ENCODE measurements at regions not wholly inside any gene's neighbourhood (a gene's known extent, or its start where the extent isn't known, plus 50 kb on each side); places are given as distances from the start of the nearest gene placed in this dataset.

- no peak for TF ChIP-seq NR2F2 (IDR thresholded peaks at IDR 0.05)
- no peak for TF ChIP-seq RAD21 (IDR thresholded peaks at IDR 0.05)
- TF ChIP-seq, protein P1, sequence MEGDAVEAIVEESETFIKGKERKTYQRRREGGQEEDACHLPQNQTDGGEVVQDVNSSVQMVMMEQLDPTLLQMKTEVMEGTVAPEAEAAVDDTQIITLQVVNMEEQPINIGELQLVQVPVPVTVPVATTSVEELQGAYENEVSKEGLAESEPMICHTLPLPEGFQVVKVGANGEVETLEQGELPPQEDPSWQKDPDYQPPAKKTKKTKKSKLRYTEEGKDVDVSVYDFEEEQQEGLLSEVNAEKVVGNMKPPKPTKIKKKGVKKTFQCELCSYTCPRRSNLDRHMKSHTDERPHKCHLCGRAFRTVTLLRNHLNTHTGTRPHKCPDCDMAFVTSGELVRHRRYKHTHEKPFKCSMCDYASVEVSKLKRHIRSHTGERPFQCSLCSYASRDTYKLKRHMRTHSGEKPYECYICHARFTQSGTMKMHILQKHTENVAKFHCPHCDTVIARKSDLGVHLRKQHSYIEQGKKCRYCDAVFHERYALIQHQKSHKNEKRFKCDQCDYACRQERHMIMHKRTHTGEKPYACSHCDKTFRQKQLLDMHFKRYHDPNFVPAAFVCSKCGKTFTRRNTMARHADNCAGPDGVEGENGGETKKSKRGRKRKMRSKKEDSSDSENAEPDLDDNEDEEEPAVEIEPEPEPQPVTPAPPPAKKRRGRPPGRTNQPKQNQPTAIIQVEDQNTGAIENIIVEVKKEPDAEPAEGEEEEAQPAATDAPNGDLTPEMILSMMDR (IDR thresholded peaks at IDR 0.05; ENCODE audit: low read depth, low read length, missing input control): no peak
Observed at GRCh38 chr2:118714118-118714517, 133.3 kb downstream of the EN1 start (continued).

- H3K4me3 ChIP-seq (ENCODE audit: low read depth in 1 of 3, low read length in 3 of 3): no peak overlapping the region
- H3K27ac ChIP-seq (ENCODE audit: low read depth in 1 of 2, low read length in 2 of 2): no peak overlapping the region
- DNase-seq (ENCODE audit: low spot score): no peak
- H3K4me1 ChIP-seq (ENCODE audit: control insufficient read depth in 4 of 4, insufficient read depth in 4 of 4, low read length in 3 of 4): no peaks in the 10 kb centered on the region
- no peaks in the 10 kb centered on the region for H3K36me3 ChIP-seq (ENCODE audit: control insufficient read depth in 4 of 4, insufficient read depth in 3 of 4, low read depth in 1 of 4, low read length in 3 of 4)
- H3K9ac ChIP-seq (ENCODE audit: low read depth in 1 of 2, low read length in 2 of 2): no peak overlapping the region
- 84% methylated on average over 5 of the region's 5 CpGs for WGBS
- TF ChIP-seq MAX (IDR thresholded peaks at IDR 0.05) (no peak), RXRA (IDR thresholded peaks at IDR 0.05) (no peak), RAD21 (IDR thresholded peaks at IDR 0.05) (no peak), GABPA (IDR thresholded peaks at IDR 0.05 in 1 of 2, conservative IDR thresholded peaks at IDR 0.05 in 1 of 2) (no peak), TAF1 (conservative IDR thresholded peaks at IDR 0.05) (no peak), HNF4A (conservative IDR thresholded peaks at IDR 0.05) (no peak), HNF4G (IDR thresholded peaks at IDR 0.05) (no peak), ZBTB33 (IDR thresholded peaks at IDR 0.05) (no peak), JUND (IDR thresholded peaks at IDR 0.05) (no peak), NR2F2 (IDR thresholded peaks at IDR 0.05) (no peak), REST (IDR thresholded peaks at IDR 0.05) (no peak), FOXA2 (IDR thresholded peaks at IDR 0.05) (no peak), FOXA1 (IDR thresholded peaks at IDR 0.05) (no peak)
- TF ChIP-seq, protein P1 (IDR thresholded peaks at IDR 0.05; ENCODE audit: low read depth, low read length, missing input control): no peak
- TF ChIP-seq, protein P2, sequence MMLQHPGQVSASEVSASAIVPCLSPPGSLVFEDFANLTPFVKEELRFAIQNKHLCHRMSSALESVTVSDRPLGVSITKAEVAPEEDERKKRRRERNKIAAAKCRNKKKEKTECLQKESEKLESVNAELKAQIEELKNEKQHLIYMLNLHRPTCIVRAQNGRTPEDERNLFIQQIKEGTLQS (IDR thresholded peaks at IDR 0.05): no peak
- peaks cover 0 to 6% (median 1%) of the 10 kb centered on the region in 4 donors for H3K27me3 ChIP-seq (ENCODE audit: control insufficient read depth in 4 of 4, insufficient read depth in 4 of 4, low read length in 3 of 4)
- no peaks in the 10 kb centered on the region for H3K9me3 ChIP-seq (ENCODE audit: control insufficient read depth in 4 of 4, low read length in 3 of 4)
Observed at GRCh38 chr2:118711603-118712002, 135.8 kb downstream of the EN1 start.

Measured in liver (tissue), 8 donors.